B cell (primary cell): ENCODE measurements at regions not wholly inside any gene's neighbourhood (a gene's known extent, or its start where the extent isn't known, plus 50 kb on each side); places are given as distances from the start of the nearest gene placed in this dataset.

Experiments used
- ATAC-seq: fragments of 200-7000 bp; cut with Tn5 transposase; one replicate; pipeline ENCODE4 v1.10.0; 2021; ENCODE audit warnings: low read depth, mild to moderate bottlenecking, moderate number of reproducible peaks, moderate library complexity
- CTCF ChIA-PET: fragments of 350-600 bp; sonication (Branson Sonifier 250); formaldehyde crosslinking; loops from one replicate; lab custom pipeline; 2021; ENCODE audit warnings: antibody characterized with exemption, inconsistent platforms; lab: Charles Lee
- POLR2A ChIA-PET: fragments of 350-600 bp; sonication (Branson Sonifier 250); formaldehyde crosslinking; loops from one replicate; lab custom pipeline; 2021; ENCODE audit warnings: antibody characterized with exemption; lab: Charles Lee
- DNase-seq: peaks from one replicate; pipeline ENCODE4 v3.0.0; 2013
- H2AFZ ChIP-seq: 2 replicates; pipeline ENCODE4 v1.6.1; 2012; ENCODE audit warnings: mild to moderate bottlenecking, low read depth, low read length; ENCODE audit not compliant: insufficient read depth, poor library complexity, severe bottlenecking
- H3K27ac ChIP-seq, 2 donors: 1 replicate in 1 of 2; 2 replicates in 1 of 2; pipeline ENCODE4 v1.5.1; 2012 to 2013; ENCODE audit warnings: low read length in 2 of 2, mild to moderate bottlenecking in 2 of 2, moderate library complexity in 1 of 2
- H3K27me3 ChIP-seq, 4 experiments: fragments of 200-600 bp in 1 of 4; sonication (generic) in 1 of 4; replicated peaks in 1 of 4; 1 replicate in 2 of 4; 2 replicates in 2 of 4; pipeline versions ENCODE4 v1.6.1 to v1.7.0; 2013 to 2016; ENCODE audit warnings: low read length in 3 of 4, mild to moderate bottlenecking in 2 of 4, mixed read lengths in 1 of 4, moderate library complexity in 1 of 4; ENCODE audit not compliant: insufficient read depth in 4 of 4, control insufficient read depth in 3 of 4; ENCODE audit errors: control extremely low read depth in 1 of 4
- H3K36me3 ChIP-seq, 2 experiments: replicated peaks in 1 of 2; 1 replicate in 1 of 2; 2 replicates in 1 of 2; pipeline versions ENCODE4 v1.6.1 to v1.7.1; 2013; ENCODE audit warnings: low read length in 1 of 2; ENCODE audit not compliant: insufficient read depth in 2 of 2, control insufficient read depth in 1 of 2; ENCODE audit errors: control extremely low read depth in 1 of 2, extremely low read depth in 1 of 2
- H3K4me1 ChIP-seq, 2 donors: fragments of 200-600 bp in 1 of 2; sonication (generic) in 1 of 2; 1 replicate in 1 of 2; 2 replicates in 1 of 2; pipeline versions ENCODE4 v1.5.1 to v1.6.1; 2013 to 2017; ENCODE audit warnings: low read length in 2 of 2; ENCODE audit not compliant: control insufficient read depth in 2 of 2, insufficient read depth in 2 of 2
- H3K4me2 ChIP-seq: replicated peaks from 2 replicates; pipeline ENCODE3; 2012; ENCODE audit warnings: mild to moderate bottlenecking, low read depth, low read length; ENCODE audit not compliant: poor library complexity, severe bottlenecking
- H3K4me3 ChIP-seq, 5 experiments: fragments of 200-600 bp in 1 of 5; sonication (generic) in 1 of 5; 1 replicate in 3 of 5; 2 replicates in 2 of 5; pipeline versions ENCODE4 v1.5.1 to v1.7.0; 2011 to 2016; ENCODE audit warnings: low read length in 4 of 5, mild to moderate bottlenecking in 4 of 5, low read depth in 2 of 5, control low read depth in 1 of 5, moderate library complexity in 1 of 5; ENCODE audit not compliant: insufficient read depth in 1 of 5; ENCODE audit errors: control extremely low read depth in 1 of 5, extremely low read depth in 1 of 5
- H3K79me2 ChIP-seq: fragments of 200-600 bp; sonication (generic); one replicate; pipeline ENCODE4 v1.6.0; 2016; ENCODE audit warnings: low read length; ENCODE audit not compliant: control insufficient read depth, insufficient read depth
- H3K9ac ChIP-seq: fragments of 200-600 bp; sonication (generic); 2 replicates; pipeline ENCODE4 v1.6.1; 2017; ENCODE audit warnings: mild to moderate bottlenecking, low read length, moderate library complexity
- H3K9me3 ChIP-seq, 3 donors: one replicate each; pipeline versions ENCODE4 v1.6.1 to v1.7.1; 2013; ENCODE audit warnings: low read length in 2 of 3; ENCODE audit not compliant: control insufficient read depth in 2 of 3, insufficient read depth in 1 of 3; ENCODE audit errors: control extremely low read depth in 1 of 3
- H4K20me1 ChIP-seq: 2 replicates; pipeline ENCODE4 v1.6.0; 2012; ENCODE audit warnings: mild to moderate bottlenecking, low read length; ENCODE audit not compliant: insufficient read depth, control insufficient read depth, poor library complexity, severe bottlenecking
- H3K27ac Mint-ChIP-seq: one replicate; pipeline ENCODE4 v1.8.0; 2021; ENCODE audit warnings: mixed read lengths
- H3K27me3 Mint-ChIP-seq: one replicate; pipeline ENCODE4 v1.8.0; 2021; ENCODE audit warnings: mixed read lengths
- H3K4me1 Mint-ChIP-seq: one replicate; pipeline ENCODE4 v1.8.0; 2021; ENCODE audit warnings: mixed read lengths
- H3K4me3 Mint-ChIP-seq: one replicate; pipeline ENCODE4 v1.8.0; 2021; ENCODE audit warnings: mixed read lengths
- H3K9me3 Mint-ChIP-seq: one replicate; pipeline ENCODE4 v1.8.0; 2022; ENCODE audit warnings: mixed read lengths; ENCODE audit not compliant: insufficient read depth
- EZH2 ChIP-seq: IDR thresholded peaks from 2 replicates; pipeline ENCODE4 v1.6.1; 2012; ENCODE audit warnings: borderline replicate concordance, low read depth, mild to moderate bottlenecking, moderate library complexity, low read length; ENCODE audit not compliant: insufficient read depth, poor library complexity, severe bottlenecking
- WGBS: methylation state at CpG from one replicate; pipeline ENCODE4 v1.1.5; 2013; ENCODE audit warnings: missing lambda C conversion rate; ENCODE audit not compliant: insufficient coverage; 5-methylcytosine and 5-hydroxymethylcytosine counted together
- intact Hi-C: fragments of 100-400 bp; cut with micrococcal nuclease; formaldehyde crosslinking; loops from one replicate; pipeline ENCODE4 v1.10.0; 2022
- TF ChIP-seq, protein P1 (sequence below): fragments of 200-600 bp; IDR thresholded peaks from one replicate; pipeline ENCODE4 v1.8.0; 2022; ENCODE audit warnings: antibody characterized with exemption, mild to moderate bottlenecking

DNA sequence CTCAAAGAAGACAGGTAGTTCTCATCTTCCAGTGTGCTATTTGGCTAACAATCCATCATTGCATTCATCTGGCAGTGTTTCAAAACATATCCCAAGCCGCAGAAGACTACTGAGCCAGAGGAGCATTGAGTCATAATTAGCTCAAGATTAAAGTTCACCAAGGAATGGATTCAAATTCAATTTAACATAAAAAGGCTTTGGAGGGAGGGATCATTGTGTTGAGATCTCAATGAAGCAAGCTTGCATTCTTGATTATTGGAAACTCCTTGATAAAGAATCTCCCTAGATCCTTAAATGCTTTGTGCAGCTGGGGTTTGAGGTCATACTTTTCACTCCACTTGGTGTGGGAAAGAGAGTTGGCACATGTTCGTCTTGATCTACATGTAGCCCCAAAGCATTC, 142.8 kb upstream of the SEMA3A start:
- Histone ChIP-seq H3K4me1 (no peaks in the 10 kb centered on the region), H3K4me2 (no peak overlapping the region), H3K27me3 (no peaks in the 10 kb centered on the region), H3K9ac (no peak overlapping the region), H3K4me3 (no peak overlapping the region), H2AFZ (no peak overlapping the region), H4K20me1 (no peaks in the 10 kb centered on the region), H3K79me2 (no peaks in the 10 kb centered on the region), H3K27ac (no peak overlapping the region), H3K9me3 (no peaks in the 10 kb centered on the region), H3K36me3 (no peaks in the 10 kb centered on the region)
- no peak for ATAC-seq
- Mint-ChIP-seq H3K9me3 (peaks cover 1% of the 10 kb centered on the region), H3K27me3 (no peaks in the 10 kb centered on the region), H3K27ac (no peak overlapping the region), H3K4me1 (peaks cover 3% of the 10 kb centered on the region), H3K4me3 (no peak overlapping the region)
- CTCF ChIA-PET, result no interaction called here
- TF ChIP-seq, protein P1, sequence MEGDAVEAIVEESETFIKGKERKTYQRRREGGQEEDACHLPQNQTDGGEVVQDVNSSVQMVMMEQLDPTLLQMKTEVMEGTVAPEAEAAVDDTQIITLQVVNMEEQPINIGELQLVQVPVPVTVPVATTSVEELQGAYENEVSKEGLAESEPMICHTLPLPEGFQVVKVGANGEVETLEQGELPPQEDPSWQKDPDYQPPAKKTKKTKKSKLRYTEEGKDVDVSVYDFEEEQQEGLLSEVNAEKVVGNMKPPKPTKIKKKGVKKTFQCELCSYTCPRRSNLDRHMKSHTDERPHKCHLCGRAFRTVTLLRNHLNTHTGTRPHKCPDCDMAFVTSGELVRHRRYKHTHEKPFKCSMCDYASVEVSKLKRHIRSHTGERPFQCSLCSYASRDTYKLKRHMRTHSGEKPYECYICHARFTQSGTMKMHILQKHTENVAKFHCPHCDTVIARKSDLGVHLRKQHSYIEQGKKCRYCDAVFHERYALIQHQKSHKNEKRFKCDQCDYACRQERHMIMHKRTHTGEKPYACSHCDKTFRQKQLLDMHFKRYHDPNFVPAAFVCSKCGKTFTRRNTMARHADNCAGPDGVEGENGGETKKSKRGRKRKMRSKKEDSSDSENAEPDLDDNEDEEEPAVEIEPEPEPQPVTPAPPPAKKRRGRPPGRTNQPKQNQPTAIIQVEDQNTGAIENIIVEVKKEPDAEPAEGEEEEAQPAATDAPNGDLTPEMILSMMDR, result no peak
- TF ChIP-seq EZH2, result no peak
- no CpG with 5 or more reads among the region's 2 CpGs for WGBS
- intact Hi-C loops, result no loop called here
- POLR2A ChIA-PET, result no interaction called here
- DNase-seq, result no peak

GRCh38 chr7:84336766-84337165, 142.2 kb upstream of the SEMA3A start:
- no peak for DNase-seq
- H3K4me1 ChIP-seq, result no peaks in the 10 kb centered on the region
- H3K27ac Mint-ChIP-seq, result no peak overlapping the region
- H3K4me3 ChIP-seq, result no peak overlapping the region
- H3K27me3 Mint-ChIP-seq, result no peaks in the 10 kb centered on the region
- WGBS, result no CpG with 5 or more reads among the region's 1 CpG
- no peaks in the 10 kb centered on the region for H3K36me3 ChIP-seq
- CTCF ChIA-PET, result no interaction called here
- no peak overlapping the region for H2AFZ ChIP-seq
- H3K4me3 Mint-ChIP-seq, result no peak overlapping the region
- H3K4me1 Mint-ChIP-seq, result peaks cover 3% of the 10 kb centered on the region
- H3K9me3 ChIP-seq, result no peaks in the 10 kb centered on the region
- H3K27me3 ChIP-seq, result no peaks in the 10 kb centered on the region
- intact Hi-C loops, result no loop called here
- H3K79me2 ChIP-seq, result no peaks in the 10 kb centered on the region
- H3K9ac ChIP-seq, result no peak overlapping the region
- H4K20me1 ChIP-seq, result no peaks in the 10 kb centered on the region
- POLR2A ChIA-PET, result no interaction called here
- H3K9me3 Mint-ChIP-seq, result peaks cover 1% of the 10 kb centered on the region
- ATAC-seq, result no peak
- no peak overlapping the region for H3K4me2 ChIP-seq
- no peak overlapping the region for H3K27ac ChIP-seq
- no peak for TF ChIP-seq EZH2
- TF ChIP-seq, protein P1, result no peak
